Right kidney (tissue), 1 donor: ENCODE measurements at regions not wholly inside any gene's neighbourhood (a gene's known extent, or its start where the extent isn't known, plus 50 kb on each side); places are given as distances from the start of the nearest gene placed in this dataset.

Experiments used
- DNase-seq: peaks from one replicate; pipeline ENCODE4 v3.0.0-alpha.2; 2016

DNA sequence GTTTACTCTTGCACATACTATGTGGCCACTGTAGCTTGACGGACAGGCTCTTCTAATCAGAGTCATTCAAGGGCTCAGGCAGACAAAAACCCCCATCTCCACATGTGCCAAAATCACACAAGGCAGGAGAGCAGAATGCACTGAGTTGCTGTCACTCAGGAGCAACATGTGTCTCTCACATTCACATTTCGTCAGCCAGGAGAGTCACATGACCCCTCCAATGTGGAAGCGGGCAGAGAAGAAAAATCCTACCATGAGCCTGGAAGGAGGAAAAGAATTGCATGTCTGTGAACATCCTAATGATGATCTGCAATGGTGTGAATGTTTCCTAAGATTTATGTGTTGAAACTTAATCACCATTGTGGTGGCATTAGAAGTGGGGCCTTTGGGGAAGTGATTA, 69.9 kb upstream of the MSX2 start:
- DNase-seq, result no peak

DNA sequence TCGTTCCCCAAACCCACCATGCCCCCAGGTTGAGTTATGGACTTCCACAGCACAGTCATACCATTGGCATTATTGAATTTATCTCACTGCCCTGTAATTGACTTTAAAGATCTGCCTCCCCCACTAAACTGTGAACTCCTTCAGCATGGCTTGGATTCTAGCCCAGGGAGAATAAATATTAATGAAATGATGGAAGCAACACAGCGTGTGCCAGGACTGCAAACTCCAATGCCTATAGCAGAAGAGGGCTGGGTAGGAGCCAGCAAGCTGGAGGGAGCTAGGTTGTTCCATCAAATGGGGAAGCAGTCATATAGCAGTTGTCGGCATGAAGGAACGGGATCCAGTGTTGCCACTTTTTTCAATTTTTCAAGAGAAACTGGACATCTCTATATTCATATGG, 69.0 kb upstream of the MSX2 start:
- DNase-seq, result no peak

GRCh38 chr5:174664180-174664850, 60.1 kb upstream of the MSX2 start:
- no peak for DNase-seq

DNA sequence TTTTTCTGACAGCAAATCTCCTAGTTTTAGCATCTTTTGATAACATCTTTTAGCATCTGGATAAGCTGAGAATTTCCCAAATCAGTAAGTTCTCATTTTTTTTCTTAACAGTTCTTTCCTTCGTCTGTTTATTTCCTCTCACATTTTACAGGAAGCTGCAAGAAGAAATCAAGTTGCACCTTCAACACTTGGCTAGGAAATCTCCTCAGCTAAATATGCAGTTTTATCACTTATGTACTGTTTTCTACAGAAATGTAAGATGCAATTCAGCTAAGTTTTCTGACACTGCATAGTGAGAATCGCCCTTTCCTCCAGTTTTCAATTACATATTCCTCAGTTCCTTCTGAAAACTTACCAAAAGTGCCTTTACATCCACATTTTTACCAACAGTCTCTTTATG, 59.0 kb upstream of the MSX2 start:
- DNase-seq, result no peak

- no peak for DNase-seq
Observed at GRCh38 chr5:174667526-174667925, 56.9 kb upstream of the MSX2 start.

DNA sequence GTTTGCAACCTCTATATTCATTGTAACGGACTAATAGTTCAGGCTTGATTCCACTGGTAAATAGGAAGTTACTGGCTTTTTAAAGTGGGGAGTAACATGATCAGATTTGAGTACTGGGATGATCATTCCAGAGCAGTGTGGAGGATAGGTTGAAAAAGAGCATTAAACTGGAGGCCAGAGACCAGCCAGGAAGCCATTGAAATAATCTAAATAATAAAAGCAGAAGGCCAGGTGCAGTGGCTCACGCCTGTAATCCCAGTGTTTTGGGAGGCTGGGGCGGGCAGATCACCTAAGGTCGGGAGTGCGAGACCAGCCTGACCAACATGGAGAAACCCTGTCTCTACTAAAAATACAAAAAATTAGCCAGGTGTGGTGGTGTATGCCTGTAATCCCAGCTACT, 56.0 kb upstream of the MSX2 start:
- DNase-seq, result no peak
